ENCODE measurements at regions not wholly inside any gene's neighbourhood (a gene's known extent, or its start where the extent isn't known, plus 50 kb on each side); places are given as distances from the start of the nearest gene placed in this dataset.

GRCh38 chr13:82092312-82092711 is 1751.4 kb upstream of the SPRY2 start:
- TF ChIP-seq CTCF (IDR thresholded peaks at IDR 0.05; ENCODE audit: poor library complexity, severe bottlenecking) (no peak), EZH2 (IDR thresholded peaks at IDR 0.05; ENCODE audit: borderline replicate concordance, insufficient read depth, low read length, poor library complexity, severe bottlenecking) (no peak), MXI1 (conservative IDR thresholded peaks at IDR 0.05; ENCODE audit: poor library complexity, severe bottlenecking) (no peak), POLR2AphosphoS5 (IDR thresholded peaks at IDR 0.05) (no peak), EP300 (conservative IDR thresholded peaks at IDR 0.05; ENCODE audit: poor library complexity, severe bottlenecking) (no peak), REST (IDR thresholded peaks at IDR 0.05; ENCODE audit: borderline replicate concordance) (no peak), SMC3 (conservative IDR thresholded peaks at IDR 0.05; ENCODE audit: poor library complexity) (no peak)
